ENCODE measurements at regions not wholly inside any gene's neighbourhood (a gene's known extent, or its start where the extent isn't known, plus 50 kb on each side); places are given as distances from the start of the nearest gene placed in this dataset.
A peak's percentile ranks its signal among the peaks of the same experiment; 100 is the strongest.

- ATAC-seq (peak in 1 of 8 donors; percentile 32), DNase-seq (no peak)
- intact Hi-C loops (cut with DNase I), result loop anchor here in 4 of 10 donors (5.0 to 10.0 kb wide), 4 partner anchors 73 to 329 kb away; no protein-coding TSS in a partner anchor
- no peaks in the 10 kb centered on the region for H3K36me3 ChIP-seq
- H3K4me3 ChIP-seq, result no peak overlapping the region
- peaks cover 0 to 4% (median 0%) of the 10 kb centered on the region in 11 donors for H3K9me3 ChIP-seq
- no peaks in the 10 kb centered on the region for H3K27me3 ChIP-seq
- peak in 3 of 9 donors; percentile 14 to 24 (median 15) for TF ChIP-seq CTCF (IDR thresholded peaks at IDR 0.05)
- WGBS, 2 donors, result 77 to 78% methylated on average over 6 of the region's 6 CpGs
- peak overlapping the region in 4 of 10 donors; percentile 15 to 42 (median 24) for H3K27ac ChIP-seq
- peaks cover 0 to 33% (median 21%) of the 10 kb centered on the region in 9 donors for H3K4me1 ChIP-seq
Measured at GRCh38 chr3:30443756-30444673, 162.4 kb upstream of the TGFBR2 start.

- WGBS, 2 donors, result 78 to 80% methylated on average over 5 of the region's 5 CpGs
- ATAC-seq (no peak), DNase-seq (no peak)
- intact Hi-C loops (cut with DNase I), result loop anchor here in 3 of 10 donors (10.0 kb wide), 3 partner anchors 236 to 334 kb away; no protein-coding TSS in a partner anchor
- H3K9me3 ChIP-seq, result peaks cover 0 to 14% (median 0%) of the 10 kb centered on the region in 11 donors
- TF ChIP-seq CTCF (IDR thresholded peaks at IDR 0.05), result no peak
- no peak overlapping the region for H3K4me3 ChIP-seq
- H3K27me3 ChIP-seq, result no peaks in the 10 kb centered on the region
- H3K4me1 ChIP-seq, result peaks cover 0 to 22% (median 10%) of the 10 kb centered on the region in 9 donors
- no peaks in the 10 kb centered on the region for H3K36me3 ChIP-seq
- no peak overlapping the region for H3K27ac ChIP-seq
Measured at GRCh38 chr3:30448450-30449289, 157.7 kb upstream of the TGFBR2 start.

- TF ChIP-seq CTCF (IDR thresholded peaks at IDR 0.05), result no peak
- peaks cover 0 to 14% (median 0%) of the 10 kb centered on the region in 11 donors for H3K9me3 ChIP-seq
- no peak overlapping the region for H3K27ac ChIP-seq
- ATAC-seq (no peak), DNase-seq (no peak)
- peaks cover 0 to 16% (median 7%) of the 10 kb centered on the region in 9 donors for H3K4me1 ChIP-seq
- 85 to 87% methylated on average over 1 of the region's 1 CpG for WGBS, 2 donors
- H3K27me3 ChIP-seq, result no peaks in the 10 kb centered on the region
- H3K36me3 ChIP-seq, result no peaks in the 10 kb centered on the region
- no peak overlapping the region for H3K4me3 ChIP-seq
- intact Hi-C loops (cut with DNase I), result loop anchor here in 3 of 10 donors (10.0 kb wide), 3 partner anchors 236 to 334 kb away; no protein-coding TSS in a partner anchor
Measured at GRCh38 chr3:30449290-30449632, 157.1 kb upstream of the TGFBR2 start.

GRCh38 chr3:30452446-30452845 is 154.0 kb upstream of the TGFBR2 start:
- no peak for DNase-seq
- H3K27ac ChIP-seq, result peak overlapping the region in 3 of 10 donors; percentile 49 to 64 (median 63)
- H3K36me3 ChIP-seq, result no peaks in the 10 kb centered on the region
- no peak overlapping the region for H3K4me3 ChIP-seq
- no peak for TF ChIP-seq CTCF (IDR thresholded peaks at IDR 0.05)
- ATAC-seq, result no peak
- intact Hi-C loops (cut with DNase I), result loop anchor here in 3 of 10 donors (10.0 kb wide), 3 partner anchors 62 to 242 kb away; partner anchors contain the start of gene TGFBR2 (in 1 of the 3)
- peaks cover 0 to 14% (median 0%) of the 10 kb centered on the region in 11 donors for H3K9me3 ChIP-seq
- no peaks in the 10 kb centered on the region for H3K27me3 ChIP-seq
- WGBS, 2 donors, result 93 to 96% methylated on average over 3 of the region's 3 CpGs
- H3K4me1 ChIP-seq, result peaks cover 0 to 30% (median 9%) of the 10 kb centered on the region in 9 donors

Data from heart right ventricle (tissue), 16 donors.